ENCODE measurements at regions not wholly inside any gene's neighbourhood (a gene's known extent, or its start where the extent isn't known, plus 50 kb on each side); places are given as distances from the start of the nearest gene placed in this dataset.
"Not testable (repeated sequence)": the region's sequence is repeated elsewhere in the genome, so short reads cannot be mapped to it uniquely, and the experiment has no call there.

- DNase-seq (ENCODE audit: low read depth): no peak
Measured at GRCh38 chr13:55820817-55821216, 1319.9 kb upstream of the PRR20A start.

- no peak for DNase-seq (ENCODE audit: low read depth)
Measured at GRCh38 chr13:55869648-55870047, 1271.1 kb upstream of the PRR20A start.

GRCh38 chr13:55887561-55887960, 1253.2 kb upstream of the PRR20A start:
- no peak for DNase-seq (ENCODE audit: low read depth)

- no peak for DNase-seq (ENCODE audit: low read depth)
Measured at GRCh38 chr13:55893540-55893939, 1247.2 kb upstream of the PRR20A start.

- DNase-seq (ENCODE audit: low read depth): no peak
Measured at GRCh38 chr13:55937180-55937579, 1203.5 kb upstream of the PRR20A start.

DNA sequence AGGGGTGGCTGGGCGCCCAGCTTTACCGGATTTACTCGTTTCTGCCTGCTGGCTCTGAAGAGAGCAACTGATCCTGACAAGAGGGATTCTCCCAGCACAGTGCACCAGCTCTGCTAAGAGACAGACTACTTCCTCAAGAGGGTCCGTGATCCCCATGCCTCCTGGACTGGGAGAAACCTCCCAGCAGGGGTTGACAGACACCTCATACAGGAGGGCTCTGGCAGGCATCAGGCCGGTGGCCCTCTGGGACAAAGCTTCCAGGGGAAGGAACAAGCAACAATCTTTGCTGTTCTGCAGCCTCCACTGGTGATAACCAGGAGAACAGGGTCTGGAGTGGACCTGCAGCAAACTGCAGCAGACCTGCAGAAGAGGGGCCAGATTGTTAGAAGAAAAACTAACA, 1192.5 kb upstream of the PRR20A start:
- no peak for DNase-seq (ENCODE audit: low read depth)

DNA sequence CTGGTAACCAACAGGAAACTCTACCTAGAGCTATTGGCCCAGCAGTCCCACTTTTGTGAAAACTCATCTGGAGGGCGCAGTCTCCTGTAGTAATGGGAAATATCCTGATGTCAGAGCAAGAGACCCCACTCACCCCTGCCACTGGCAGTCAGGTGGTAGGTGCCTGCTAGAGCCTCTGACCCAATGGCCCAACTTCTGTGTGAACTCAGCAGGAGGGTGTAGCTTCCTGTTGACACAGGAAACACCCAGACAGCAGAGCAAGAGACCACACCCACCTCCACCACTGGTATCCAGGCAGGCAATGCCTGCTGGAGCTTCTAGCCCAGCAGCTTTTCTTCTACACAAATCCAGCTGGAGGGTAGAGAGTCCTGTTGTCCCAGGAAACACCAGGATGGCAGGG, 1176.8 kb upstream of the PRR20A start:
- no peak for DNase-seq (ENCODE audit: low read depth)

DNA sequence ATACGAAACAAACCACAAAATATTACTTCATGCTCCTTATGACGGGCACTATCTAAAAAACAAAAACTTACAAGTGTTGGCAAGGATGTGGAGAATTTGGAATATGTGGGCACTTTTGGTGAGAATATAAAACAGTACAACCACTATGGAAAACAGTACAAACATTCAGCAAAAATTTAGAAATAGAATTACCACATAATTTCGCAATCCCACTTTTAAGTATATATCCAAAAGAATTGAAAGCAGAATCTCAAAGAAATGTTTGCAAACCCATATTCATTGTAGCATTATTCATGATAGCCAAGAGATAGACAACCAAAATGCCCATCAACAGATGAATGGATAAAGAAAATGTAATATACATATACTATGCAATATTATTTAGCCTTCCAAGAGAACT, 1173.7 kb upstream of the PRR20A start:
- no peak for DNase-seq (ENCODE audit: low read depth)

- no peak for DNase-seq (ENCODE audit: low read depth)
Measured at GRCh38 chr13:55977436-55977835, 1163.3 kb upstream of the PRR20A start.

DNA sequence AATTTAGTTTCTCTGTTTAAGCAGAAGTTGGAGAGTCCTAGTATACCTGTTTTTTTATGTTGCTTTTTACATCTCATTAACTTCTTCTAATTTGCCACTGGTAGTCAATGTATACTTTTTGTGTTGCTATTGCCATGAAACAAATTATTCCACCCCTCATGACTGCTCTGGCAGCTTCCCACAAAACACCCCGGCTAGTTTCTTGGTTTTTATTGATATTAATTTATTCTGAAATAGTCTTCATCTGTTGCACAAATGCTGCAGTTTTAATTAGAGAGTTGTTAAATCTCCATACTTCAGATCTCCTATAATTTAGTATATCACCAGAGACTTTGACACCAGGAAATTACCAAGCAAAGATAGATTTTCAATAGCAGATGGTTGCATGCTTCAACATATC, 1159.3 kb upstream of the PRR20A start:
- DNase-seq (ENCODE audit: low read depth): no peak

GRCh38 chr13:55984026-55984425, 1156.7 kb upstream of the PRR20A start:
- not testable (repeated sequence) for DNase-seq (ENCODE audit: low read depth)

- no peak for DNase-seq (ENCODE audit: low read depth)
Measured at GRCh38 chr13:55990631-55991030, 1150.1 kb upstream of the PRR20A start.

GRCh38 chr13:55991666-55992065, 1149.1 kb upstream of the PRR20A start:
- DNase-seq (ENCODE audit: low read depth): no peak

DNA sequence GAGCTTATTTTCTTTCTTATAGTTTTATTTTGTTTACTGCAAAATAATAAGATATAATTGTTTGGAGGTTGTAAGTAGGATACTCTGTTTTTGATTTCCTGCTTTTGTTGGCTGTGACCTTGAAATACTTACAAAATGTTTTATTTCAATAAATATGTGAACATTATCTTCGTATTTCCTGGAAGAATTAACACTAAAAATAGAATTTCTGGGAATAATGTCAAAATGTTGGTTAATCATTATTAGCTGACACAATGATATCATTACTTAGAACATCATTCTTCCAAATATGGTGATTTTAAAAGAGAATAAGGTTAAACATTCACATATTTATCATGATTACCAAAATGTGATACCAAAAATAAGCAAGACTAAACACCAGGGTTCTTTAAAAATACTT, 1148.6 kb upstream of the PRR20A start:
- DNase-seq (ENCODE audit: low read depth): no peak

DNA sequence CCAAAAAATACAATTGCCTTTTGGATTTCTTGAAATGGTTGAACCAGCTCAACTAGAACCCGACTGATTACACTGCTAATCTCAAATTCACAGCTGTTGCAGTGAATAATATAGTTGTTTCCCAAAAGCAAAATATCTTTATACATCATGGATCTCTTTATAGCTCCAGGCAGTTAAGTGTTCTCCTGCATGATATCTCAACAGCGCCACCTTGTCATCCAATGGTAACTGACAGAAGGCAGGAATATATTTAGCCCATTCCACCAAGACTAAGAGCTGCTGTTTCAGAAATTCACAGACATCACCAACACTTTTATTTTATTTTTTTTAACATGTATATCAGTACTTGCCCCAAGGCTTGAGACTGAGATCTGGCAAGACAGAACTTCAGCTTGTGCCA, 1141.0 kb upstream of the PRR20A start:
- DNase-seq (ENCODE audit: low read depth): no peak

DNA sequence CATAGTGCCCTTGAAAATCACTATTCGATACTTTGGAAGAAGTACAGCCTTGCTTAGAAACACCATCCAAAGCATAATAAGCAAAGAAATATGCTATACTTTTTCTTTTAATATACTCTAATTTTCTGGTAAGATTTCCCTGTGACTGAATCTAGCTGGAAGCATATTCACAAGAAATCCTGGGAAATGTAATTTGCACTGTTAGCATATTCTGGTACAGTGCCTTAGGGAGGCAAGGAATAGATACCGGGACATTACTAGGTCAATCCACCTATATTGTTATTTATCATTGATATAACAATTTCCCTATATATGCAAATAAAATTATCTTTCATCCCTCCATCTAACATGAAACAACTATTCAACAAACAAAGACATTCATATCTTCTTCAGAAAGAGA, 1131.3 kb upstream of the PRR20A start:
- no peak for DNase-seq (ENCODE audit: low read depth)

GRCh38 chr13:56012644-56013043, 1128.1 kb upstream of the PRR20A start:
- DNase-seq (ENCODE audit: low read depth): no peak

- no peak for DNase-seq (ENCODE audit: low read depth)
Measured at GRCh38 chr13:56015919-56016318, 1124.8 kb upstream of the PRR20A start.

DNA sequence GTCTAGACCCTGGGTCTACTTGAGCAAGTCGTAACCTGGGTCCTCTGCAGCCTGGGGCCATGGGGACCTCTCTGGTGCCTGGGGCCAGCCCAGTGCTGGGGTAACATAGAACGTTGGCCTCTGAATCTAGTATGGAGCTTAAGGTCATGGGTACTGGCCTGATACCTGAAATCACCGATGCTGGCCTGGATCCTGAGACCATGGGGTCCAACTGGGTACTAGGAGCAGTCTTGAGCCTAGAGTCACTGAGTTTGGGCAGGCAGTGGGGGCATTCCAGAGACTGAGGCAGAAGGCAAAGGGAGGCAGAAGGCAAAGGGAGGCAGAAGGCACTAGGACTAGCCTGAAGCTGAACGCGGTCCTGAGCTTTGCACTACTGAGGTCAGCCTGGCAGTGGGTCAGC, 1121.1 kb upstream of the PRR20A start:
- no peak for DNase-seq (ENCODE audit: low read depth)

- DNase-seq (ENCODE audit: low read depth): no peak
Measured at GRCh38 chr13:56020425-56020824, 1120.3 kb upstream of the PRR20A start.

DNA sequence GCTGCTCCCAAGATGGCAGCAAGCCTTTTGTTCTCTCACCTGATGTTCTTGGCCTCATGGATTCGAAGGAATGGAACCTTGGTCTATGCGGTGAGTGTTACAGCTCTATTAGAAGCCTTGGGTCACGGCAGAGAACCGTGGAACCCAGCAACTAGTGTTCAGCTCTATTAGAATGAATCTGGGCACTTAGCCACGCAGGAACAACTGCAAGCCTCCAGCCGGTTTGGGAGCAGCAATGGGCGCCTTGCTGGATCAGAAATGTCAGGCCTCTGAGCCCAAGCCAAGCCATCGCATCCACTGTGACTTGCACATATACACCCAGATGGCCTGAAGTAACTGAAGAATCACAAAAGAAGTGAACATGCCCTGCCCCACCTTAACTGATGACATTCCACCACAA, 1100.7 kb upstream of the PRR20A start:
- no peak for DNase-seq (ENCODE audit: low read depth)

DNA sequence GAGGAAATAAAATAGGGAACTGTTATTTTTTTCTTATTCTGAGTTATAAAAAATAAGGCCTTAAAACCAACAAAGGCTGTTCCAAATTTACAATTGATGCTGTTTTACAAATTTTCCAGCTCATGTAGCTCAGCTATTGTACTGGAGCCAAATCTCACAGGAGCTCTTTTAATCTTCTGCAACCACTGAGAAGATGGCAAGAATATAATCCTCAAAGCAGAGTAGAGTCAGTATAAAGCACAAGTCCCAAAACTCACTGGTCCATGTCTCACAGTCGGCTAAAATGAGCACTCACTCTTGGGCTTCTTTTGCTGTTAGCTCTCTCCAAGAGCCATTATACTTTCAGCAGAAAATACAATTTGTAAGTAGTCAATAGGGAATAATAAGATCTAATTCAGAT, 1074.4 kb upstream of the PRR20A start:
- no peak for DNase-seq (ENCODE audit: low read depth)

DNA sequence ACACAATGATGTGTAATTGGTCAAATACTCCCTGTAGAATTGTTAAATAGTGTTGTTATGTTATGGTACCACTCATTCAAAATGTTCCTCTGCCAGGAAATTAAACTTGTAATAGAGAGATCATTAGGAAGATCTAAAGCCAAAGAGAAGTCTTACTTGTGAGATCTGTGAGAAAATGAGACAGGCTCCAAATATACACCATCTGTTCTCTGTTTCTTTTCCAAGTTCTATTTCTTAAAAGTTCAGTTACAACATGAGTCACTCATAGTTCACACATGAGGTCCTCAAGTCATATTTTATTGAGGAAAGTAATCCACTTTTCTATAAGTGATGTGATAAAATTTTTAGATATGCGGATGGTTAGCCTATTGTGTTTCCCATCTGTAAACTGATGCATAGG, 1038.1 kb upstream of the PRR20A start:
- no peak for DNase-seq (ENCODE audit: low read depth)

- no peak for DNase-seq (ENCODE audit: low read depth)
Measured at GRCh38 chr13:56110751-56111150, 1030.0 kb upstream of the PRR20A start.

DNA sequence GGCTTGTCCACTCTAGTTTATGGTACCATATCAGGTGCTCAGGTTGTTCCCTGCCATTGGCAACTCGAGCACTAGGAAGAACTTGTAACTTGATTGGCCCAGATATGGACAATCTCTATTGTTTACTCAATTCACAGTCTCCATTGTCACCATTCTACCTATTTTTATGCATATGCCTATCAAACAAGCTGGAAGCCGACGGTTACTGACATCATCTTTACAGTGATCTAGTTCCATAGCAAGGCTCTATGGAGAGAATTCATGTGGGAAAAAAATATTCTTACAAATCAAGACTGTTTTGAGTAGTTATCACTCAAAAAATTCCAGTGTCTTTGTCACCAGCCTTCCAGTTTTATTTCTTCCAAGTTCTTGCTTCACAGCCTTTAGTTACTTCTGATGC, 1006.2 kb upstream of the PRR20A start:
- DNase-seq (ENCODE audit: low read depth): no peak

Measured in LHCN-M2 (cell line).